Endothelial cell of umbilical vein (primary cell): ENCODE measurements at regions not wholly inside any gene's neighbourhood (a gene's known extent, or its start where the extent isn't known, plus 50 kb on each side); places are given as distances from the start of the nearest gene placed in this dataset.

Experiments used
- CTCF ChIP-seq, 2 donors: IDR thresholded peaks; 1 replicate in 1 of 2; 2 replicates in 1 of 2; pipeline ENCODE4 v1.5.1; 2011; ENCODE audit warnings: low read length in 2 of 2, mild to moderate bottlenecking in 2 of 2, moderate library complexity in 2 of 2, control low read depth in 1 of 2, inconsistent platforms in 1 of 2, low read depth in 1 of 2; ENCODE audit not compliant: insufficient read depth in 1 of 2; ENCODE audit errors: extremely low read depth in 1 of 2
- EZH2 ChIP-seq: IDR thresholded peaks from 2 replicates; pipeline ENCODE4 v1.6.1; 2012; ENCODE audit warnings: borderline replicate concordance, low read depth, mild to moderate bottlenecking, moderate library complexity, low read length, inconsistent platforms; ENCODE audit not compliant: severe bottlenecking
- JUN ChIP-seq: IDR thresholded peaks from 2 replicates; pipeline ENCODE4 v1.6.1; 2011; ENCODE audit warnings: borderline replicate concordance, low read depth; ENCODE audit not compliant: insufficient read length, insufficient read depth
- MAX ChIP-seq: IDR thresholded peaks from 2 replicates; pipeline ENCODE4 v1.6.1; 2011; ENCODE audit not compliant: insufficient read depth, insufficient read length
- POLR2A ChIP-seq: IDR thresholded peaks from 2 replicates; pipeline ENCODE4 v1.6.1; 2012; ENCODE audit warnings: low read depth, mild to moderate bottlenecking, control low read depth, low read length
- POLR2AphosphoS5 ChIP-seq: IDR thresholded peaks from 2 replicates; pipeline ENCODE4 v1.6.1; 2012; ENCODE audit warnings: low read depth, mild to moderate bottlenecking, control low read depth, low read length, moderate library complexity; ENCODE audit not compliant: insufficient read depth

- TF ChIP-seq EZH2 (no peak), CTCF (IDR thresholded peaks at IDR 0.05; ENCODE audit: extremely low read depth in 1 of 2, insufficient read depth in 1 of 2, low read depth in 1 of 2, low read length in 2 of 2) (no peak), POLR2AphosphoS5 (no peak), JUN (no peak), POLR2A (no peak), MAX (no peak)
Measured at GRCh38 chr4:157564771-157565170, 344.2 kb downstream of the GRIA2 start.
